Right atrium auricular region (tissue), 2 donors: ENCODE measurements at regions not wholly inside any gene's neighbourhood (a gene's known extent, or its start where the extent isn't known, plus 50 kb on each side); places are given as distances from the start of the nearest gene placed in this dataset.

Experiments used
- DNase-seq: peaks from one replicate; pipeline ENCODE4 v3.0.0-alpha.2; 2019; ENCODE audit warnings: low spot score
- H3K27ac ChIP-seq, 2 donors: fragments of 200-600 bp; sonication (generic); 1 replicate in 1 of 2; 2 replicates in 1 of 2; pipeline ENCODE4 v1.5.1; 2016 to 2019
- H3K27me3 ChIP-seq, 2 donors: fragments of 200-600 bp; sonication (generic); one replicate each; pipeline versions ENCODE4 v1.5.1 to v1.6.0; 2017 to 2019
- H3K36me3 ChIP-seq: fragments of 200-600 bp; sonication (generic); one replicate; pipeline ENCODE4 v1.5.1; 2016
- H3K4me1 ChIP-seq, 2 donors: fragments of 200-600 bp; sonication (generic); one replicate each; pipeline versions ENCODE4 v1.5.1 to v1.6.0; 2017 to 2019
- H3K4me3 ChIP-seq, 2 donors: fragments of 200-600 bp; sonication (generic); 1 replicate in 1 of 2; 2 replicates in 1 of 2; pipeline ENCODE4 v1.5.1; 2017 to 2019; ENCODE audit warnings: mild to moderate bottlenecking in 1 of 2, moderate library complexity in 1 of 2
- H3K9me3 ChIP-seq, 2 donors: fragments of 200-600 bp; sonication (generic); one replicate each; pipeline ENCODE4 v1.5.1; 2019
- TF ChIP-seq, protein P1 (sequence below), 2 donors: fragments of 200-600 bp; sonication (generic); IDR thresholded peaks; one replicate each; pipeline ENCODE4 v1.5.1; 2019; ENCODE audit warnings: antibody characterized with exemption in 2 of 2

GRCh38 chr3:152095472-152095871, 173.3 kb upstream of the MBNL1 start:
- Histone ChIP-seq H3K4me1 (no peaks in the 10 kb centered on the region), H3K27me3 (no peaks in the 10 kb centered on the region), H3K4me3 (no peak overlapping the region), H3K9me3 (no peaks in the 10 kb centered on the region), H3K27ac (no peak overlapping the region), H3K36me3 (no peaks in the 10 kb centered on the region)
- TF ChIP-seq, protein P1, sequence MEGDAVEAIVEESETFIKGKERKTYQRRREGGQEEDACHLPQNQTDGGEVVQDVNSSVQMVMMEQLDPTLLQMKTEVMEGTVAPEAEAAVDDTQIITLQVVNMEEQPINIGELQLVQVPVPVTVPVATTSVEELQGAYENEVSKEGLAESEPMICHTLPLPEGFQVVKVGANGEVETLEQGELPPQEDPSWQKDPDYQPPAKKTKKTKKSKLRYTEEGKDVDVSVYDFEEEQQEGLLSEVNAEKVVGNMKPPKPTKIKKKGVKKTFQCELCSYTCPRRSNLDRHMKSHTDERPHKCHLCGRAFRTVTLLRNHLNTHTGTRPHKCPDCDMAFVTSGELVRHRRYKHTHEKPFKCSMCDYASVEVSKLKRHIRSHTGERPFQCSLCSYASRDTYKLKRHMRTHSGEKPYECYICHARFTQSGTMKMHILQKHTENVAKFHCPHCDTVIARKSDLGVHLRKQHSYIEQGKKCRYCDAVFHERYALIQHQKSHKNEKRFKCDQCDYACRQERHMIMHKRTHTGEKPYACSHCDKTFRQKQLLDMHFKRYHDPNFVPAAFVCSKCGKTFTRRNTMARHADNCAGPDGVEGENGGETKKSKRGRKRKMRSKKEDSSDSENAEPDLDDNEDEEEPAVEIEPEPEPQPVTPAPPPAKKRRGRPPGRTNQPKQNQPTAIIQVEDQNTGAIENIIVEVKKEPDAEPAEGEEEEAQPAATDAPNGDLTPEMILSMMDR (IDR thresholded peaks at IDR 0.05) = no peak
- no peak for DNase-seq

GRCh38 chr3:152096280-152096906, 172.3 kb upstream of the MBNL1 start:
- no peak overlapping the region for H3K4me3 ChIP-seq
- DNase-seq = no peak
- TF ChIP-seq, protein P1 (IDR thresholded peaks at IDR 0.05) = no peak
- no peaks in the 10 kb centered on the region for H3K9me3 ChIP-seq
- H3K4me1 ChIP-seq = no peaks in the 10 kb centered on the region
- no peaks in the 10 kb centered on the region for H3K27me3 ChIP-seq
- H3K27ac ChIP-seq = no peak overlapping the region
- H3K36me3 ChIP-seq = no peaks in the 10 kb centered on the region

DNA sequence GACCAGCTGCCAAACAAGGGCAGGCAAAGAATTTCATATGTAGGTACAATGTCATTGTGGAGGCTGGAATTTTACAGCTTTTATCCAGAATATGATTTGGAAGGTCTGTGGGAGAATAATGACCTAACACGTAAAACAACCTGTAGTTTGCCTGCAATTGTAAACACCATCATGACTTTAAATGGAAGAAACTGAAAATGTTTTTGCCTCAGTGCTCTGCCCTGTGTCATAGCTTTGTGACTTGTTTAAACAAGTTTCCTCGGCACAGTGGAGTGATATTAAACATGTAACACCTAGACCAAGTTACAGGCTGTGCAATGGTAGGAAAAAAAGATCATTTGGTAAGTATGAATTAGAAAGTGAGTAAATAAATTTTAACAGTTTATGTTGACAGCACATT, 171.6 kb upstream of the MBNL1 start:
- no peak for DNase-seq
- Histone ChIP-seq H3K4me3 (no peak overlapping the region), H3K9me3 (no peaks in the 10 kb centered on the region), H3K4me1 (no peaks in the 10 kb centered on the region), H3K27me3 (no peaks in the 10 kb centered on the region), H3K36me3 (no peaks in the 10 kb centered on the region), H3K27ac (no peak overlapping the region)
- TF ChIP-seq, protein P1 (IDR thresholded peaks at IDR 0.05) = no peak

DNA sequence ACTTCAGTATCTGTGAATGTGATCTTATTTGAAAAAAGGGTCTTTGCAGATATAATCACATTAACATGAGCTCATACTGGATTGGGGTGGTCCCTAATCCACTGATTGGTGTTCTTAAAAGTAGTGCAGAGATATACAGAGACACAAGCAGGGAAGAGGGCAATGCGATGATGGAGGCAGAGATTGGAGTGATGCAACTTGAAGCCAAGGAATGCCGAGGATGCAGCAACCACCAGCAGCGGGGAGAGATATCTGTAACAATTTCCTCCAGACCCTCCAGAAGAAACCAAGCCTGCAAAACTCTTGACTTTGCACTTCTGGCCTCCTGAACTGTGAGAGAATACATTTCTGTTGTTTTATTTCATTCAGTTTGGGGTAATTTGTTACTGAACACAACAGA, 171.0 kb upstream of the MBNL1 start:
- no peak for DNase-seq
- no peak overlapping the region for H3K27ac ChIP-seq

GRCh38 chr3:152100491-152101132, 168.1 kb upstream of the MBNL1 start:
- H3K36me3 ChIP-seq = no peaks in the 10 kb centered on the region
- no peak overlapping the region for H3K27ac ChIP-seq
- TF ChIP-seq, protein P1 (IDR thresholded peaks at IDR 0.05) = no peak
- H3K9me3 ChIP-seq = no peaks in the 10 kb centered on the region
- no peak for DNase-seq
- H3K27me3 ChIP-seq = no peaks in the 10 kb centered on the region
- no peaks in the 10 kb centered on the region for H3K4me1 ChIP-seq
- H3K4me3 ChIP-seq = no peak overlapping the region

More for the DNA sequence above, 171.0 kb upstream of the MBNL1 start:
- no peaks in the 10 kb centered on the region for H3K27me3 ChIP-seq
- H3K36me3 ChIP-seq = no peaks in the 10 kb centered on the region
- no peaks in the 10 kb centered on the region for H3K9me3 ChIP-seq
- TF ChIP-seq, protein P1 (IDR thresholded peaks at IDR 0.05) = no peak
- H3K4me1 ChIP-seq = no peaks in the 10 kb centered on the region
- no peak overlapping the region for H3K4me3 ChIP-seq

- TF ChIP-seq, protein P1 (IDR thresholded peaks at IDR 0.05) = no peak
Observed at GRCh38 chr3:152102410-152102809, 166.3 kb upstream of the MBNL1 start.

More at GRCh38 chr3:152102410-152102809, 166.3 kb upstream of the MBNL1 start:
- Histone ChIP-seq H3K9me3 (no peaks in the 10 kb centered on the region), H3K27me3 (no peaks in the 10 kb centered on the region), H3K4me1 (no peaks in the 10 kb centered on the region), H3K4me3 (no peak overlapping the region), H3K27ac (no peak overlapping the region), H3K36me3 (no peaks in the 10 kb centered on the region)
- no peak for DNase-seq
